CD4-positive, alpha-beta T cell treated with Interferon alpha-2 for 1 hour (primary cell): ENCODE measurements at regions not wholly inside any gene's neighbourhood (a gene's known extent, or its start where the extent isn't known, plus 50 kb on each side); places are given as distances from the start of the nearest gene placed in this dataset.

ENCODE experiments used
- DNase-seq, 2 donors: peaks; one replicate each; pipeline ENCODE4 v3.0.0-alpha.2; 2020 to 2022

DNA sequence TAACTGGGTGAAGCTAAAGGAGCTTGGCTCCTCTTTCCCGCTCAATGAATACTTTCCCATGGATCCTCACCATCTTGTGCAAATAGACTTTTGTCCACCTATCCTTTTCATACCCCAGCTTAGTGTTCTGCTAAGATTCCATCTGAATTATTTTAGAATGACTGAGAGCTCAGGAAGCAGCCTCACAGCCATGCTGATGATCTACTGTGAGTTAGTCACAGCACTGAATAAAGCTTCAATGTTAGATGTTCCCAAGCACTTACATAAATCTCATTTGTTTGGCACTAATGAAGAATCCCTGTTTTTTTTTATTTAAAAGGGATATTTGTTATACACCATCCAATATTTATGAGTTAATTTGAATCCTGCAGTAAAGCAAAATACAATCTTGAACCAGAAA is 317.6 kb upstream of the TRPC7 start:
- DNase-seq: no peak

DNA sequence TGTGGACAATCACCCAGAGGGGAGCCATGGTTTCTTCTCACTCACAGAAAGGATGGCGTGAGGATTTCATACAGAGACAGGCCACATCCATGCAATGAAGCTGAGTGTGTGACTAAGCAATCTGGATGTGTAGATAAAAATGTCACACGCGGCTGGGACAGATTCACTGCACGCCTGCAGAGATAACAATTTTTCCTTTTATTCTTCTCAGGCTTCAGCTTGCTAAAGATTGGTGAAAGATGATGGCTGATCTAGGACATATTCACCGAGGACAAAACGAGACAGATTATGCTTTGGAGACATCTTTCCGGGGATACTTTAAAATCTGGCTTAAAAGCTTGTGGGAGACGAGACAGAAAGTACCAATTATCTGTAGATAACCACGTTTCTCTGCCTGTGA is 313.9 kb upstream of the TRPC7 start:
- no peak for DNase-seq

DNA sequence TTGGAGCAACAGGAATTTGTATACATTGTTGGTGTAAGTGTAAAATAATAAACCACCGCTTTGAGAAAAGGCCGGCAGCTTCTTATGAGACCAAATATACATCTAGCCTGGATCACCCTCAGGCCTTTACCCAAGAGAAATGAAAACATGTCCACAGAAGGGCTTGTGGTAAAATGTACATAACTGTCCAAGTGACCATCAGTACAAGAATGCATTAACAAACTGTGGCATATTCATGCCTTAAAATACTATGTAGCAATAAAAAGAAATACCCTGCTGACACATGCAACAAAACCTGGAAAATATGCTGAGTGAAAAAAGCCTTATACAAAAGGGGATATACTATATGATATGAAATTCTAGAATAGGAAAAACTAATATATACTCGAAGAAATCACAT is 311.9 kb upstream of the TRPC7 start:
- DNase-seq: no peak

- no peak for DNase-seq
These were observed 311.3 kb upstream of the TRPC7 start for GRCh38 chr5:136676685-136677084.

- no peak for DNase-seq
These were observed 310.4 kb upstream of the TRPC7 start for GRCh38 chr5:136675769-136676168.

DNA sequence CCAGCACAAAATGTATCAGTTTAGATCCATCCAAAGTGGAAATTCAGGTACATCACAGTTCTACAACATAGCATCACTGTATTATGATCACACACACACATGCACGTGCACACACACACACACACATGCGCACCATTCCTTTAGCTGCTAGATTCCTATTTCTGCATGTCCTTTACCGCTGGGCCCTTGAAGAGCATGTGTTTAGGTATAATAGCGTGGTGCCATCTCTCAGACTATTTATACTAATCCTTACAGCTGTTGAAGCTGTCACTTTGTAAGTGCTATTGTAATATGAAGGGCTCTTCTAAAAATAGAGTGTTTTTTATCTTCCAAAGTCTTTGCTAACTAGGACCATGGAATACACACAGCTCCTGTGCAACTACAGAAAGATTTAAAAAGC is 308.8 kb upstream of the TRPC7 start:
- no peak for DNase-seq

DNA sequence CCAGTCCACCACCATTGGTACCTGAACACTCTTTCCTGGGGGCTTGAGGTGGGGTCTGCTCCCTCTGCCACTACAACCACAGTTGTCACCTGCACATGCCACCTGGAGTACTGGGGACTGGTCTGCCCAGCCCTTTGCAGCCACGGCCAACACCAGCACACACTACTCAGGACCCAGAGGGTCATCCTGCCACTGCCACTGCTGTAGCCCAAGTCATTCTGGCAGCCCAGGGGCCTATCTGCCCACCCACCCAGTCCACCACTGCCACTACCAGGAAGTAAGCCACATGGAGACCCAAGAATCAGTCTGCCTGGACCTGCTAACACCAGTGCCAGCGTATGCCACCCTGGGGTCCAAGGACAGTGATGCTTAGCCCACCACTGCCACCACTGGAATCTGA is 302.4 kb upstream of the TRPC7 start:
- DNase-seq: no peak

GRCh38 chr5:136666970-136667620 is 301.8 kb upstream of the TRPC7 start:
- no peak for DNase-seq

DNA sequence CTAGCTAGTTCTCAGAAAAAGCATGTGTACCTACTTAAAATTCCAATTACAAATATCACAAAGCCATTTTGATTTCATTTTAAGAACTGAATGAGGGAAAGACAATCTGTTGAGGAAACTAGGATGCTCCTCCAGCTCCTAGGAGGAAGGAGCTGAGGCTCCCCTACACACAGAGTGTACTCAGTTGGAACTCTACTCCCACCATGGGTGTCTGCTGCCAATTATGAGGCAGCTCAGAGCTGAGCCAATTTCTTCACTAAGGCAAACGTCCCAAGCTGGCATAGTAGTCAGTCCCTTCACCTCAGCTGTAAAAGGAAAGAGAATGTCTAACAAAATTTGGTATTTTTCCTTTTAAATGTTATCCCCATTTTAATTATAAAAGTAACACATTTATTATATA is 300.0 kb upstream of the TRPC7 start:
- no peak for DNase-seq

DNA sequence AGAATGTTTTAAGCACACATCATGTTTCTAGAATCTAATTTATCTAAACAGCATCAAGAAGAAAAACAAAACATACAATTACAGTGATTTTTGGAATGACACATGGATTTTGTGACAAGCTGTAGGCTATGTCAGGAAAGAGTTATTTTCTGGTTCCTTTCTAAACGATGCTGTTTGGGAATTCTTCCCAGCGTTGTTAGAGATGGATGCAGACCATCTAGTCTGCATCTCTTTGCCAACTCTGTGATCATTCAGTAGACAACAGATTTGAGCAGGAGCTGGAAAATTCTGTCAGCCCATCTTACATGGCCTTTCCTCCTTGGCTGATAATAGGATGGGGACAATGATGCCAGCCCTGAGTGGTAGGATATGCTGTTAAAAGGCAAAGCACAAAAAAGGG is 295.7 kb upstream of the TRPC7 start:
- no peak for DNase-seq

- DNase-seq: no peak
These were observed 291.5 kb upstream of the TRPC7 start for GRCh38 chr5:136656811-136657210.

GRCh38 chr5:136655468-136655867 is 290.1 kb upstream of the TRPC7 start:
- no peak for DNase-seq

DNA sequence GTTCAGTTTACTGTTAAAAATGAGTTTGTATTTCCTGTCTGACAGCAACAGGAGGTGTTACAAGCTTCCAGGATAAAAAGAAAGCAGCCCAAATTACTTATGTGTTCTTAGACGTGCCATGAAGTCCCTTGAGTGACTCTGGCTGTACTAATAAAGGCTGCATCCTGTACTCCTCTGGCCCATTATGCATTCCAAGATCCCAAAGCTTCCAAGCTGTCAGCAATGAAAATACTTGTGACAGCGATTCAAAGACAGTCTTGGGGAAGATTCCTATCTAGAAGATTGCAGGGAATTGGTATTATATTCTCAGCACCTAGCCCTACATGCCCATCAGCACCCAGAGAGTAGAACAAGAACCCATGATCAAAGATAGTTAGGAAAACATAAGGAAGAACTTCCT is 281.6 kb upstream of the TRPC7 start:
- DNase-seq: no peak

GRCh38 chr5:136642976-136643375 is 277.6 kb upstream of the TRPC7 start:
- no peak for DNase-seq

- no peak for DNase-seq
These were observed 274.3 kb upstream of the TRPC7 start for GRCh38 chr5:136639616-136640015.

DNA sequence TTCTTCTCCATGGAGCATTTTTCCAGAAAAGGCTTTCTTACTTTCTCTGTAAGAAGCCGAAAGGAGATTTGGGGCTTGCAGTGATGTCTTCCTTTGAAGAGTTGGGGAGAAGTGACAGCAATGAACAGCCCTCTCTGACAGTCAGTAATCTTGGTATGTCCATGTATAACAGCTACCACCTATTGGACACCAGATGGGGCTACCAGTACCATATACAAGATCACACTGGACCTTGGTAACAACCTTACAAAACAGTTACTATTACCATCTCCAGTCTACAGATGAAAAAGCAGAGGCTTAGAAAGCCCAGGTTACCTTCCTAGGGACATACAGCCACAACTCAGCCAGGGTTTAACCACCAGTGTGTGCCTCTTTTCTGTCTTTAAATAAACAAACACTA is 272.7 kb upstream of the TRPC7 start:
- DNase-seq: no peak

DNA sequence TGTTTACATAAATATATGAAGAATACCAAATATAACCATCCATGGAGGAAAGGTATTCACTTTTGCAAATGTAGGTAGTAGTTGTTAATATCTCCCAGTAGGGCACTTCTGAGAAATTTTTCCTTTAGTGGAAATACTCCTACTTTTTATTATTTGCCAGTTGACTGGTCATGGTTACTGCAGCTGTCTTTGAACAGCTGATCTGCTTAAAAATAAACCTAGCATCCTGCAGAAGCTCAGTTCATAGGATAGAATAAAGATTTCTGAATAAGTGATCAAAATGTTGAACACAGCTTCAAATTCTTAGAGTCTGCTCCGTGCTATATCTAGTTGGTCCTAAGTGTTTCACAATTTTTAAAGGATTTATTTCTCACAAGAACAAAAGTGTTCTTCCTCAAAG is 270.7 kb upstream of the TRPC7 start:
- no peak for DNase-seq

- DNase-seq: no peak
These were observed 265.8 kb upstream of the TRPC7 start for GRCh38 chr5:136631186-136631585.

DNA sequence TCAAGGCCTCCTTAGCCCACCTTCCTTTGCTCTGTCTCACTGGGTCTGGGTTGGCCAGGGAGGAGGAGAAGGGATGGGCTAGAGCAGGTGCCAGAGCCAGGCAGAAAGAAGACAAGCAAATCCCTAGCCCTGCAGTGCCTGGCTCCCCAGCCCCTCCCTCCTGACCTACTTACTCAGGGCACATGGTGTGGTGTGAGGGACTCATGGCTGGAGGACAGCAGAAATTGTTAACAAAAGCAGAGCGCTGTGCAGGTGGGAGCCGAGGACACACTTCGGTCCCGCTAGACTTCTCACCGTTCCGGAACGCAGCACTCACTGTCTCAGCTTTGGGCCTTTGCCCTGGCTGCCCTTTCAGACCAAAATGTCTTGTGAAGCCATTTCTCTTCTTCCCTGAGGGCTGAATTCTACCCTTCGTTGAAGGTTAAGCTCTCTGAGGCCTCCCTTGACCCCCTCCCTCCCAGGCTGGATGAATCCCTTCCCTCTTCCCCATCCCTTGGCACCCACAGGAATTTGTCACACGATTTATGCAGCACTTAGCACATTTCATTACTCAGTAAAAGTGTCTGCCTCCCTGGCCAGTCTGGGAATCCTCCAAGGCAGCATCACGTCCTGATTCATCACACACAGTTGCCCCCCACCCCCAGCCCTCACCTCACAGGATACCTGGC is 263.9 kb upstream of the TRPC7 start:
- no peak for DNase-seq

- DNase-seq: no peak
These were observed 261.2 kb upstream of the TRPC7 start for GRCh38 chr5:136626531-136626930.

GRCh38 chr5:136622747-136623146 is 257.4 kb upstream of the TRPC7 start:
- no peak for DNase-seq

DNA sequence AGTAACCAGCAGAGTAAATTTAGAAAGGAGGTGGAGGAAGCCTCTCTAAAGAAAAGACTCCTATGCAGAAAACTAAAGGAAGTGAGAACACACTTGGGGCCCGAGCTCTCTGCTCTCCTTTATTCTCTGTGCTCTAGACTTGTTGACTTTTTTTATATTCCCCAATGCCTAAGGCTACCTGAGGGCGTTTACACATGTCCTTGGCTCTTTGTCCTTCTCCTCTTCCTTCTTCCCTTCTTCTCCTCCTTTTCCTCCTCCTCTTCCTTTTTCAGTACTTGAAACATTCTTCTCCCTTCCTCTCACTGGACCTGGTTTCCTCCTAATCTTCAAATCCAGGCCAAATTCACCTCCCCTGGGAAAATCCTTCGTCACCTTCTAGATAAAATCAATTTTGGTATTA is 256.4 kb upstream of the TRPC7 start:
- no peak for DNase-seq

- DNase-seq: no peak
These were observed 255.3 kb upstream of the TRPC7 start for GRCh38 chr5:136620621-136621020.

DNA sequence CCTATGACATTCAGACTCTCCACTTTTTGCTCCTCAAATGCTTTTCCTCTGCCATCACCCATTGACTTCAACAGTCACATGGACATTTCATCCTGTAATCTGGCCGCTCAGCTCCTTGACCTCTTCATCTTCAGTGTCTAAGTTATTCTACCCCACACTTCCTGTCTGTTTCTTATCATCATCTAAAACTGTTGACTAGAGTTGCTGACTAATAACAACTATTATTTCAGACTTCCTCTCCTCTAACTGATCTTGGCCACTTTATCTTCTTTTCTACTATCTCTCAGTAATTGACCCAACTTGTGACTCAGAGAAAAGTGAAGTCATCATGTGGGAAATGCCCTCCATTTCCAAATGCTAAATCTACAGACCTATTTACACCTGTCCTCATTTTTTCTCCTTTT is 254.7 kb upstream of the TRPC7 start:
- DNase-seq: no peak

GRCh38 chr5:136619556-136619955 is 254.2 kb upstream of the TRPC7 start:
- DNase-seq: no peak
